Loucy (cell line): ENCODE measurements at regions not wholly inside any gene's neighbourhood (a gene's known extent, or its start where the extent isn't known, plus 50 kb on each side); places are given as distances from the start of the nearest gene placed in this dataset.

Source experiments
- H2AFZ ChIP-seq: fragments of 200-600 bp; sonication (generic); 2 replicates; pipeline ENCODE4 v1.6.0; 2016; ENCODE audit warnings: antibody characterized with exemption, mild to moderate bottlenecking, low read length, moderate library complexity
- H3F3A ChIP-seq: fragments of 200-600 bp; 2 replicates; pipeline ENCODE4 v1.6.0; 2016; ENCODE audit warnings: antibody characterized with exemption, low read depth, mild to moderate bottlenecking
- H3K27me3 ChIP-seq: fragments of 200-600 bp; sonication (generic); 2 replicates; pipeline ENCODE4 v1.6.1; 2014; ENCODE audit warnings: low read length, mild to moderate bottlenecking; ENCODE audit not compliant: insufficient read depth, poor library complexity, severe bottlenecking
- H3K36me3 ChIP-seq: fragments of 200-600 bp; sonication (generic); 2 replicates; pipeline ENCODE4 v1.6.1; 2016; ENCODE audit warnings: low read length; ENCODE audit not compliant: insufficient read depth
- H3K4me1 ChIP-seq: fragments of 200-600 bp; sonication (generic); 2 replicates; pipeline ENCODE4 v1.5.1; 2014; ENCODE audit warnings: low read length, mild to moderate bottlenecking; ENCODE audit not compliant: insufficient read depth, poor library complexity, severe bottlenecking
- H3K4me2 ChIP-seq: fragments of 200-600 bp; sonication (generic); 2 replicates; pipeline ENCODE4 v1.6.0; 2014; ENCODE audit warnings: antibody characterized with exemption, low read length, low read depth, mild to moderate bottlenecking; ENCODE audit not compliant: poor library complexity, severe bottlenecking
- H3K4me3 ChIP-seq: fragments of 200-600 bp; sonication (generic); 2 replicates; pipeline ENCODE4 v1.5.1; 2014; ENCODE audit warnings: low read length, mild to moderate bottlenecking, mixed read lengths; ENCODE audit not compliant: poor library complexity, severe bottlenecking
- H3K79me2 ChIP-seq: fragments of 200-600 bp; sonication (generic); 2 replicates; pipeline ENCODE4 v1.6.1; 2014; ENCODE audit warnings: low read length; ENCODE audit not compliant: insufficient read depth
- H3K9ac ChIP-seq: fragments of 200-600 bp; sonication (generic); 2 replicates; pipeline ENCODE4 v1.6.0; 2014; ENCODE audit warnings: mild to moderate bottlenecking, low read depth, low read length, moderate library complexity; ENCODE audit not compliant: poor library complexity, severe bottlenecking
- H3K9me2 ChIP-seq: fragments of 200-600 bp; sonication (generic); replicated peaks from 2 replicates; pipeline ENCODE4 v1.6.1; 2016; ENCODE audit warnings: low read depth, low read length, mixed read lengths
- H3K9me3 ChIP-seq: fragments of 200-600 bp; sonication (generic); 2 replicates; pipeline ENCODE4 v1.6.1; 2014; ENCODE audit warnings: mild to moderate bottlenecking, antibody characterized with exemption, low read length, low read depth; ENCODE audit not compliant: insufficient read depth
- H4K20me1 ChIP-seq: fragments of 200-600 bp; sonication (generic); 2 replicates; pipeline ENCODE4 v1.6.0; 2014; ENCODE audit warnings: antibody characterized with exemption, low read length, mild to moderate bottlenecking; ENCODE audit not compliant: insufficient read depth, poor library complexity, severe bottlenecking
- CTCF ChIP-seq: fragments of 200-600 bp; sonication (generic); conservative IDR thresholded peaks from 2 replicates; pipeline ENCODE4 v1.5.1; 2014; ENCODE audit warnings: mild to moderate bottlenecking, antibody characterized with exemption, low read length
- EZH2phosphoT487 ChIP-seq: fragments of 200-600 bp; IDR thresholded peaks from 2 replicates; pipeline ENCODE4 v1.6.1; 2018; ENCODE audit warnings: antibody characterized with exemption, mild to moderate bottlenecking, moderate library complexity, borderline replicate concordance

GRCh38 chr6:140480852-140481251 is 1106.4 kb upstream of the CITED2 start:
- no peaks in the 10 kb centered on the region for H4K20me1 ChIP-seq
- no peak overlapping the region for H3K9ac ChIP-seq
- no peaks in the 10 kb centered on the region for H3K4me1 ChIP-seq
- H3K79me2 ChIP-seq: no peaks in the 10 kb centered on the region
- no peaks in the 10 kb centered on the region for H3K9me2 ChIP-seq
- no peak overlapping the region for H2AFZ ChIP-seq
- TF ChIP-seq CTCF (no peak), EZH2phosphoT487 (no peak)
- no peaks in the 10 kb centered on the region for H3K27me3 ChIP-seq
- no peak overlapping the region for H3K4me2 ChIP-seq
- no peaks in the 10 kb centered on the region for H3K9me3 ChIP-seq
- no peak overlapping the region for H3K4me3 ChIP-seq
- H3F3A ChIP-seq: no peaks in the 10 kb centered on the region
- H3K36me3 ChIP-seq: no peaks in the 10 kb centered on the region

- Histone ChIP-seq H4K20me1 (no peaks in the 10 kb centered on the region), H2AFZ (no peak overlapping the region), H3K27me3 (no peaks in the 10 kb centered on the region), H3K9ac (no peak overlapping the region), H3K4me2 (no peak overlapping the region), H3K9me2 (no peaks in the 10 kb centered on the region), H3K9me3 (no peaks in the 10 kb centered on the region), H3K79me2 (no peaks in the 10 kb centered on the region), H3K36me3 (no peaks in the 10 kb centered on the region), H3F3A (no peaks in the 10 kb centered on the region), H3K4me3 (no peak overlapping the region), H3K4me1 (no peaks in the 10 kb centered on the region)
- TF ChIP-seq EZH2phosphoT487 (no peak), CTCF (no peak)
Observed at GRCh38 chr6:140478631-140479030, 1104.2 kb upstream of the CITED2 start.

GRCh38 chr6:140475086-140475485 is 1100.6 kb upstream of the CITED2 start:
- no peak overlapping the region for H2AFZ ChIP-seq
- no peak overlapping the region for H3K4me2 ChIP-seq
- H3K4me1 ChIP-seq: no peaks in the 10 kb centered on the region
- H3K4me3 ChIP-seq: no peak overlapping the region
- no peak for TF ChIP-seq CTCF
- TF ChIP-seq EZH2phosphoT487: no peak
- H3K36me3 ChIP-seq: no peaks in the 10 kb centered on the region
- no peaks in the 10 kb centered on the region for H3F3A ChIP-seq
- H3K9me3 ChIP-seq: no peaks in the 10 kb centered on the region
- H3K9ac ChIP-seq: no peak overlapping the region
- H3K79me2 ChIP-seq: no peaks in the 10 kb centered on the region
- no peaks in the 10 kb centered on the region for H3K27me3 ChIP-seq
- no peaks in the 10 kb centered on the region for H3K9me2 ChIP-seq
- H4K20me1 ChIP-seq: no peaks in the 10 kb centered on the region
